ENCODE measurements at regions not wholly inside any gene's neighbourhood (a gene's known extent, or its start where the extent isn't known, plus 50 kb on each side); places are given as distances from the start of the nearest gene placed in this dataset.

DNA sequence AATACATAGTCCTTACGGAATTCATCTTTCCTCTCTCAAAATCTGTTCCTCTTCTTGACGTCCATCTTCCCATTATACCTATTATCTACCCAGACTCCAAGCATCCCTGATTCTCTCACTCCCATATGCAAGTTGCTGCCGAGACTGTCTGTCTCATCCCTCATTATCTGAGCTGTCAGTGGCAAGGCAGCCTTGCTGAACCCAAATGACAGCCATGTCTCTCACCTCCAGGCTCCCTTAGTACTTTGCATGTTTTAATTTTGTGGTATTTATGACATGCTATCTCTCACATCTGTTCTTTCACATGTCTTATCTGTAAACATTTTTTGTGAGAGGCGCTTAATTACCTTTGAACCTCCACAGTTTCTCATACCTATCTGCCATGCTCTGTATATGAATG is 54.4 kb upstream of the IFRD1 start:
- no peak for TF ChIP-seq EZH2 (IDR thresholded peaks at IDR 0.05; ENCODE audit: low read depth, unreplicated experiment)
- TF ChIP-seq, protein P1, sequence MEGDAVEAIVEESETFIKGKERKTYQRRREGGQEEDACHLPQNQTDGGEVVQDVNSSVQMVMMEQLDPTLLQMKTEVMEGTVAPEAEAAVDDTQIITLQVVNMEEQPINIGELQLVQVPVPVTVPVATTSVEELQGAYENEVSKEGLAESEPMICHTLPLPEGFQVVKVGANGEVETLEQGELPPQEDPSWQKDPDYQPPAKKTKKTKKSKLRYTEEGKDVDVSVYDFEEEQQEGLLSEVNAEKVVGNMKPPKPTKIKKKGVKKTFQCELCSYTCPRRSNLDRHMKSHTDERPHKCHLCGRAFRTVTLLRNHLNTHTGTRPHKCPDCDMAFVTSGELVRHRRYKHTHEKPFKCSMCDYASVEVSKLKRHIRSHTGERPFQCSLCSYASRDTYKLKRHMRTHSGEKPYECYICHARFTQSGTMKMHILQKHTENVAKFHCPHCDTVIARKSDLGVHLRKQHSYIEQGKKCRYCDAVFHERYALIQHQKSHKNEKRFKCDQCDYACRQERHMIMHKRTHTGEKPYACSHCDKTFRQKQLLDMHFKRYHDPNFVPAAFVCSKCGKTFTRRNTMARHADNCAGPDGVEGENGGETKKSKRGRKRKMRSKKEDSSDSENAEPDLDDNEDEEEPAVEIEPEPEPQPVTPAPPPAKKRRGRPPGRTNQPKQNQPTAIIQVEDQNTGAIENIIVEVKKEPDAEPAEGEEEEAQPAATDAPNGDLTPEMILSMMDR (conservative IDR thresholded peaks at IDR 0.05; ENCODE audit: low read depth in 2 of 2): no peak
